Spleen (tissue), 11 donors: ENCODE measurements at regions not wholly inside any gene's neighbourhood (a gene's known extent, or its start where the extent isn't known, plus 50 kb on each side); places are given as distances from the start of the nearest gene placed in this dataset.

Experiments
- DNase-seq: peaks from one replicate; pipeline ENCODE4 v3.0.0-alpha.2; 2020
- H3K27ac ChIP-seq, 8 donors: fragments of 200-600 bp; sonication (generic) in 7 of 8; 1 replicate in 4 of 8; 2 replicates in 4 of 8; pipeline versions ENCODE4 v1.5.0 to v1.8.0; 2016 to 2021; ENCODE audit warnings: inconsistent platforms in 4 of 8, mild to moderate bottlenecking in 4 of 8, moderate library complexity in 1 of 8
- H3K27me3 ChIP-seq, 7 donors: fragments of 200-600 bp; sonication (generic) in 6 of 7; replicated peaks in 1 of 7; 1 replicate in 4 of 7; 2 replicates in 3 of 7; pipeline versions ENCODE4 v1.5.0 to v1.8.0; 2016 to 2021; ENCODE audit warnings: inconsistent platforms in 3 of 7, mild to moderate bottlenecking in 1 of 7
- H3K36me3 ChIP-seq, 6 donors: fragments of 200-600 bp; sonication (generic) in 5 of 6; 1 replicate in 4 of 6; 2 replicates in 2 of 6; pipeline versions ENCODE4 v1.5.0 to v1.8.0; 2016 to 2021; ENCODE audit warnings: inconsistent platforms in 2 of 6
- H3K4me1 ChIP-seq, 6 donors: fragments of 200-600 bp; sonication (generic) in 5 of 6; 1 replicate in 3 of 6; 2 replicates in 3 of 6; pipeline versions ENCODE4 v1.5.0 to v1.8.0; 2016 to 2021; ENCODE audit warnings: inconsistent platforms in 3 of 6
- H3K4me3 ChIP-seq, 8 donors: fragments of 200-600 bp; sonication (generic) in 7 of 8; 1 replicate in 4 of 8; 2 replicates in 4 of 8; pipeline versions ENCODE4 v1.5.0 to v1.8.0; 2016 to 2021; ENCODE audit warnings: inconsistent platforms in 4 of 8, mild to moderate bottlenecking in 4 of 8, moderate library complexity in 2 of 8
- H3K9me3 ChIP-seq, 8 donors: fragments of 200-600 bp; sonication (generic) in 7 of 8; 1 replicate in 4 of 8; 2 replicates in 4 of 8; pipeline versions ENCODE4 v1.5.0 to v1.8.0; 2016 to 2021; ENCODE audit warnings: inconsistent platforms in 4 of 8
- POLR2A ChIP-seq, 3 donors: fragments of 450-650 bp; IDR thresholded peaks; one replicate each; pipeline ENCODE4 v1.5.1; 2017; ENCODE audit warnings: antibody characterized with exemption in 3 of 3, mild to moderate bottlenecking in 1 of 3
- POLR2AphosphoS5 ChIP-seq, 3 donors: sonication (generic); formaldehyde crosslinking; IDR thresholded peaks; one replicate each; pipeline ENCODE4 v1.5.1; 2017; ENCODE audit warnings: antibody characterized with exemption in 3 of 3
- WGBS, 5 donors: extraction: QIAGEN DNeasy Blood & Tissue Kit in 3 of 5; methylation state at CpG; one replicate each; pipeline versions ENCODE4 v1.1.5 to v1.1.7; 2013 to 2018; 5-methylcytosine and 5-hydroxymethylcytosine counted together
- intact Hi-C: fragments of 100-400 bp; cut with DNase I; formaldehyde crosslinking; loops from one replicate; pipeline ENCODE4 v1.15.0; 2023; ENCODE audit warnings: low total_unique reads
- TF ChIP-seq, protein P1 (sequence below), 11 experiments: fragments of 200-600 bp in 7 of 11; fragments of 450-650 bp in 4 of 11; sonication (generic) in 4 of 11; IDR thresholded peaks in 8 of 11; conservative IDR thresholded peaks in 3 of 11; 1 replicate in 7 of 11; 2 replicates in 4 of 11; pipeline versions ENCODE4 v1.4.0 to v1.8.0; 2016 to 2021; ENCODE audit warnings: antibody characterized with exemption in 11 of 11, inconsistent platforms in 4 of 11, mild to moderate bottlenecking in 1 of 11
- donor health status: healthy with polysubstance abuse.
- donor health status: DM: no; HTN: no; CAD: no; lungs with moderate emphysema.
- donor health status: DM: no; HTN: no; CAD: no.
- donor health status: Bipolar disorder and iron deficiency.
- donor health status: healthy.
- donor health status: DM: no; HTN: no; CAD: no.
- donor health status: DM: yes; HTN: yes; CAD: no.

GRCh38 chr7:116315803-116316202 is 105.5 kb downstream of the TES start:
- intact Hi-C loops, result no loop called here
- WGBS, 5 donors, result 60 to 84% (median 71%) methylated on average over 3 of the region's 3 CpGs
- H3K9me3 ChIP-seq, result no peaks in the 10 kb centered on the region
- H3K27ac ChIP-seq, result no peak overlapping the region
- no peak overlapping the region for H3K4me3 ChIP-seq
- no peaks in the 10 kb centered on the region for H3K27me3 ChIP-seq
- DNase-seq, result no peak
- TF ChIP-seq POLR2AphosphoS5 (IDR thresholded peaks at IDR 0.05) (no peak), POLR2A (IDR thresholded peaks at IDR 0.05) (no peak)
- TF ChIP-seq, protein P1, sequence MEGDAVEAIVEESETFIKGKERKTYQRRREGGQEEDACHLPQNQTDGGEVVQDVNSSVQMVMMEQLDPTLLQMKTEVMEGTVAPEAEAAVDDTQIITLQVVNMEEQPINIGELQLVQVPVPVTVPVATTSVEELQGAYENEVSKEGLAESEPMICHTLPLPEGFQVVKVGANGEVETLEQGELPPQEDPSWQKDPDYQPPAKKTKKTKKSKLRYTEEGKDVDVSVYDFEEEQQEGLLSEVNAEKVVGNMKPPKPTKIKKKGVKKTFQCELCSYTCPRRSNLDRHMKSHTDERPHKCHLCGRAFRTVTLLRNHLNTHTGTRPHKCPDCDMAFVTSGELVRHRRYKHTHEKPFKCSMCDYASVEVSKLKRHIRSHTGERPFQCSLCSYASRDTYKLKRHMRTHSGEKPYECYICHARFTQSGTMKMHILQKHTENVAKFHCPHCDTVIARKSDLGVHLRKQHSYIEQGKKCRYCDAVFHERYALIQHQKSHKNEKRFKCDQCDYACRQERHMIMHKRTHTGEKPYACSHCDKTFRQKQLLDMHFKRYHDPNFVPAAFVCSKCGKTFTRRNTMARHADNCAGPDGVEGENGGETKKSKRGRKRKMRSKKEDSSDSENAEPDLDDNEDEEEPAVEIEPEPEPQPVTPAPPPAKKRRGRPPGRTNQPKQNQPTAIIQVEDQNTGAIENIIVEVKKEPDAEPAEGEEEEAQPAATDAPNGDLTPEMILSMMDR (IDR thresholded peaks at IDR 0.05 in 8 of 11, conservative IDR thresholded peaks at IDR 0.05 in 3 of 11), result no peak
- H3K4me1 ChIP-seq, result peaks cover 0 to 18% (median 2%) of the 10 kb centered on the region in 6 donors
- no peaks in the 10 kb centered on the region for H3K36me3 ChIP-seq

DNA sequence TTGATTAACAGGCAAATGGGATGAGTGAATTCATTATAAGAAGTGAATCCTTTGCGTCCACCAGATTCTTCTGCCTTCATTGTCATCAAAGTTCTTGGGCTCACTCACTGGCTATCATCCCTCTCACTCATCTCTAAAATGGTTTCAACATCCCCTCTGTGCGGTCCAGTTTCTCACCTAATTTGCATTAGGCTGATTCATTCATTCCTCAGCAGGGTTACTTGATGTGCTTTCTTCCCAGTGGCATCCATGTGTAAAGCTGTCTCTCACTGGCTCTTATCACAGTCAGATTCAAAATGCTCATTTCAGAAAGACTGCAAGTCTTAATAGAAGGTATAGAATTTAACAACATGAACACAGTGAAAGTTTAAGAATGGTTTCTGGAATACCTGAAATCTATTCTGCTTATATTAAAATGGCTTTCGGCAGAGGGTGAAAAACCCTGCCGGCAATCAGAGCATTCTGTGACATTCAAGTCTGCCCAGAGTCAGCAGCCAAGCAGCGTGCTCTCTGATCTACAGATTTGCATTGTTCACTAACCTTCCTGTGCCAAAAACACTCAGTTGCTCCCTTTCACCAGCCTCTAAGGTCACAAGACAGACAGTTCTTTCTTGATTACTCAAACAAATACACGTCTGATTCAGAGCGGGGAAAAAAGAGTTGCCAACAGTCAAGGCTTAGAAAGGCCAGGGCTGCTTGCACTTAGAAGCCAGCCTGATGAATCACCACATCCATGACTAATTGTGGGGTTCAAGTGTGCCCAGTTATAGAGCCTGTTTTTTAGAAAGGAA is 106.7 kb downstream of the TES start:
- intact Hi-C loops, result no loop called here
- DNase-seq, result no peak
- peaks cover 0 to 18% (median 2%) of the 10 kb centered on the region in 6 donors for H3K4me1 ChIP-seq
- no peaks in the 10 kb centered on the region for H3K9me3 ChIP-seq
- H3K36me3 ChIP-seq, result no peaks in the 10 kb centered on the region
- 47 to 75% (median 57%) methylated on average over 7 of the region's 7 CpGs for WGBS, 5 donors
- H3K4me3 ChIP-seq, result no peak overlapping the region
- H3K27ac ChIP-seq, result peak overlapping the region in 7 of 8 donors; percentile 24 to 59 (median 43)
- TF ChIP-seq POLR2AphosphoS5 (IDR thresholded peaks at IDR 0.05) (peak in 1 of 3 donors; percentile 51), POLR2A (IDR thresholded peaks at IDR 0.05) (no peak)
- TF ChIP-seq, protein P1 (IDR thresholded peaks at IDR 0.05 in 8 of 11, conservative IDR thresholded peaks at IDR 0.05 in 3 of 11), result no peak
- no peaks in the 10 kb centered on the region for H3K27me3 ChIP-seq

- TF ChIP-seq POLR2A (IDR thresholded peaks at IDR 0.05) (no peak), POLR2AphosphoS5 (IDR thresholded peaks at IDR 0.05) (no peak)
- TF ChIP-seq, protein P1 (IDR thresholded peaks at IDR 0.05 in 8 of 11, conservative IDR thresholded peaks at IDR 0.05 in 3 of 11), result no peak
These were observed 107.6 kb downstream of the TES start for GRCh38 chr7:116317907-116318306.

DNA sequence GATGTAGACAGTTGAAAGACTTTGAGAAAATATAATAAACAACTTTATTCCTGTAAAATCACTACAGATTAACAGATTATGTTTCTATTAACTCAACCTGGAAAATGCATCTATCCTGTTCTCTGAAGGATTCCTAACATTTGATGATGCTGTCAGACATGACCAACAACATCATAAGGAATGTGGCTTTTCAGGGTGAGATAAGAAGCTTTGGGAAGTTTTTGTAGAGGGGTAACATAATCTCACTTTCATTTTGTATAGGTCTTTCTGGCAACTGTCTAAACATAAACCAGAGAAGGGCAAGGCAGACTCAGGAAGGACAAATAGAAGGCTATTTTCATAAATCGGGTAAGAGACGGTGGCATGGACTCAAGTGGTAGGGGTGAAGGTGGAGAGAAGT is 112.2 kb downstream of the TES start:
- no peak for DNase-seq
- no peaks in the 10 kb centered on the region for H3K9me3 ChIP-seq
- peaks cover 0 to 3% (median 0%) of the 10 kb centered on the region in 6 donors for H3K4me1 ChIP-seq
- no peaks in the 10 kb centered on the region for H3K27me3 ChIP-seq
- H3K36me3 ChIP-seq, result no peaks in the 10 kb centered on the region
- intact Hi-C loops, result no loop called here
- no peak overlapping the region for H3K27ac ChIP-seq
- no peak overlapping the region for H3K4me3 ChIP-seq
- TF ChIP-seq, protein P1 (IDR thresholded peaks at IDR 0.05 in 8 of 11, conservative IDR thresholded peaks at IDR 0.05 in 3 of 11), result no peak
- TF ChIP-seq POLR2AphosphoS5 (IDR thresholded peaks at IDR 0.05) (no peak), POLR2A (IDR thresholded peaks at IDR 0.05) (no peak)
- 68 to 92% (median 79%) methylated on average over 2 of the region's 2 CpGs for WGBS, 5 donors

More at GRCh38 chr7:116317907-116318306, 107.6 kb downstream of the TES start:
- Histone ChIP-seq H3K4me3 (no peak overlapping the region), H3K36me3 (no peaks in the 10 kb centered on the region), H3K27me3 (no peaks in the 10 kb centered on the region), H3K9me3 (no peaks in the 10 kb centered on the region), H3K4me1 (peaks cover 0 to 18% (median 2%) of the 10 kb centered on the region in 6 donors), H3K27ac (peak overlapping the region in 4 of 8 donors; percentile 4 to 59 (median 38))
- WGBS, 5 donors, result 75 to 92% (median 92%) methylated on average over 4 of the region's 4 CpGs
- no peak for DNase-seq
- intact Hi-C loops, result no loop called here
